DMS114 treated with DMSO at 0.1 percent for 48 hours (cell line): ENCODE measurements at regions not wholly inside any gene's neighbourhood (a gene's known extent, or its start where the extent isn't known, plus 50 kb on each side); places are given as distances from the start of the nearest gene placed in this dataset.
"Not testable (repeated sequence)": the region's sequence is repeated elsewhere in the genome, so short reads cannot be mapped to it uniquely, and the experiment has no call there.

Experiments used
- DNase-seq: peaks from one replicate; lab custom pipeline; 2025; ENCODE audit not compliant: unreplicated experiment; lab: John Stamatoyannopoulos, UW

DNA sequence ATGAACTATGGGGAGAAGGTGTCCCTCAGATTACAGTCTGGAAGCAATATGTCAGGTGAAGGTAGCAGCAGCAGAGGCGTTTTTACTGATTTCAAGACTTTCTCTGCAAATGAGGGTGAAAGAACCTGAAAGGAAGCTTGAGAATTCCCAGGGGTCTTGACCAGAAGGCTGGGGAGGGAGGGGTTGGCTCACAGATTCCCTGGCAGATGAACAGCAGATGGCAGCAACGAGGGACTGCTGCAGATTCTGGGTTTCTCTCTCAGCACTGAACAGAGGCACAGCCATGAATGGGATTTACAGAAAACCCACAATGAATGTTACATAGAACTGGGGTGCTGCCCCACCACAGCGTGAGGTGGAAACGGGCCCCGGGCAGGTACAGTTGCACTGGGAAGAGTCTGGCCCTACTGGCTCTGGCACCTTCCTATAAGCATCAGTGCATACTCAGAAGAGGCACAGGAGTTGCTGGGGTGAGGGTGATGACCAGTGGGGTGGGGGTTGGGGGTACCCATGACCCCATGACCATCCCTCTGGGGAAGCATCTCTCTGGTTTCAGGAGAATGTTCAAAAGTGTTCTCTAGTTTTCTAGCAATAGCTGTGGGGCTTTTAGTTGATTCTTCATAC, 317.8 kb downstream of the SH2D4B start:
- DNase-seq: no peak

DNA sequence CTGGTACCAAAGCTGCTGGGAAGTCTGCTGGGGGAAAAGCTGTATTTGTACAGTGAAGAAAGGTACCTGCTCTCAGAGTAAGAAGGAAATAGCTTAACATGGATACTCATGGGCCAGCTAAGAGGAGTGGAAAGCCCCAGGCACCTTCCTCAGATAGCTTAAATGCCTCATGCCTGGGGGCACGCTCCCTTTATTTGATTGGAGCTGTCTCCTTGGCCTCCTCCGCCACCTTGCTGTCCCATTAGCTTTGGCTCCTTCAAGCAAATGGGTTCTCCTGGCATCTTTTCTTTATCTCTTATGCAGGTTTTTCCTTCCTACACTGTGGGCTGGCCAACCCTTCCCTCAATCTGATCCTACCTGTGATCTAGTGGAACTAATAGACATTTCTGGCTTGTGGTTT, 318.5 kb downstream of the SH2D4B start:
- DNase-seq: no peak

DNA sequence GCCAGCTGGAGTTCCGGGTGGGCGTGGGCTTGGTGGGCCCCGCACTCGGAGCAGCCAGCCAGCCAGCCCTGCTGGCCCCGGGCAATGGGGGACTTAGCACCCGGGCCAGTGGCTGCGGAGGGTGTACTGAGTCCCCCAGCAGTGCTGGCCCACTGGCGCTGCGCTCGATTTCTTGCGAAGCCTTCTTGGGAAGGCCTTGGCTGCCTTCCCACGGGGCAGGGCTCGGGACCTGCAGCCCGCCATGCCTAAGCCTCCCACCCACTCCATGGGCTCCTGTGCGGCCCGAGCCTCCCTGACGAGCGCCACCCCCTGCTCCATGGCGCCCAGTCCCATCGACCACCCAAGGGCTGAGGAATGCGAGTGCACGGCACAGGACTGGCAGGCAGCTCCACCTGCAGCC, 321.6 kb downstream of the SH2D4B start:
- not testable (repeated sequence) for DNase-seq

DNA sequence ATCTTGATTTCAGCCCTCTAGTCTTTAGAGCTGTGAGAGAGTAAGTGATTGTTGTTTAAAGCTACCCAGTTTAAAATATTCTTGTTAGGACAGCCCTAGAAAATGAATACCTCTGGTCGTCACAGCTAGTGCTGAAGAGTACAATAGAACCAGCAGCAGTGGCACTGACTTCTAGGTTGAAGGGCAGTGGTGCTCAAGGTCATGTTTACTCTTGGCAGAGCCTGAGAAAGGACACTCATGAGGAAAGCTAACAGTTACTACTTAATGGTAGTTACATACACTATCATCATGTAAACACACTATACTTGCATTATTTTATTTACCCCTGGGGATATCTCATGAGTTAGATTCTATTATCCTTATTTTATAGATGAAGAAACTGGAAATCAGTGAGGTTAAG, 323.0 kb downstream of the SH2D4B start:
- no peak for DNase-seq

DNA sequence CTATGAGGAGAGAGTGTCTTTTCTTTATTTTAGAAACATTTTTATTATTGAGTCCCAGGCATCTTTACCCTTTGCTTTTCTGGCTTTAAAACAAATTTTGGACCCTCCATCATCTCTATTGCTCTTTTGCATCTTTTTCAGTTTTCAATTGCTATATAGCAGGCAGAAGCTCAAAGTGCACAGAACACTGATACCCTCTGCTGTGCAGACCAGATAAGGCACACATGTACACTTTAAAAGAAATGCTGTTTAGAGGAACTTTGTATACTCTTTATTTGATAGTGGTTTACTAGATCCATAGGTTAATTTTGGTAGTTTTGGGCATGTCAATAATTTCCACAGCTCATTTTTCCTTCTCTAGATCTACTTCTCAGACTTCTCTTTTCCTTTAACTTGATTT, 324.2 kb downstream of the SH2D4B start:
- DNase-seq: no peak

DNA sequence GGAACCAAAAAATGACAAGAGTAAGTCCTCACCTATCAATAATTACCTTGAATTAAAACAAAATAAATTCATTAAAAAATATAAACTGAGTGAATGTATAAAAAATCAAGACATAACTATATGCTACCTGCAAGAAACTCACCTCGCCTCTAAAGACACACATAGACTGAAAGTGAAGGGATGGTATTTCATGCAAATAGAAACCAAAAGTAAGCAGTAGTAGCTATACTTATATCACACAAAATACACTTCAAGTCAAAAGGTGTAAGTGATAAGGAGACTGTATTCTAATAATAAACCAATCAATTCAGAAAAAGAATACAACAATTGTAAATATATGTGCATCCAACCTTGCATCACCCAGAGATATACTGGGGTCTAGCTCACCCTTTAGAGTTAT, 332.6 kb downstream of the SH2D4B start:
- DNase-seq: no peak

DNA sequence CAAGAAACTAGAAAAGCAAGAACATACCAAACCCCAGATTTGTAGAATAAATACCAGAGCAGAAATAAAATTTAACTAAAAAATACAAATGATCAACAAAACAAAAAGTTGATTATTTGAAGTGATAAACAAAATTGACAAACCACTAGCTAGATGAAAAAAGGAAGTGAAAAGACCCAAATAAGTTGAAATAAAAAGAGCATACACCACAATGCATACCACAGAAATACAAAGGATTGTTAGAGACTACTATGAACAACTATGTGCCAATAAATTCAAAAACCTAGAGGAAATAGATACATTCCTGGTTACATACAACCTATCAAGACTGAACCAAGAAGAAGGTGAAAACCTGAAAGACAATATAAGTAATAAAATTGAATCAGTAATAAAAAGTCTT, 333.4 kb downstream of the SH2D4B start:
- no peak for DNase-seq

DNA sequence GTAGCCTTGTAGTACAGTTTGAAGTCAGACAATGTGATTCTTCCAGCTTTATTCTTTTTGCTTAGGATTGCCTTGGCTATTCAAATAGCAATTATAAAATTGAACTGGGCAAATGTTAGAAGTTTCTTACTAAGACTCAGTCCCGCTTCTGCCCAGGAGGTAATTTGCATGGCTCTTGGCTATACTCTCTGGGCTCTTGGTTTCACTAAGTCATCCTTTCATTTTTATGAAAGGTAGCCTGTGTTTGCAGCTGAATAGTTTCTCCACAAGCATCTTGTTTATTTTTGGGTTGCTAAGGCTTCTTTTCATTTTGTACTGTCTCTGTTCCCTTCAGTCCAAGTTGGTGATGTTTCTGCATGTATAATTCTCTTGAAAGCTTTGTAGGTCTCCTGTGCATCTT, 340.6 kb downstream of the SH2D4B start:
- no peak for DNase-seq

DNA sequence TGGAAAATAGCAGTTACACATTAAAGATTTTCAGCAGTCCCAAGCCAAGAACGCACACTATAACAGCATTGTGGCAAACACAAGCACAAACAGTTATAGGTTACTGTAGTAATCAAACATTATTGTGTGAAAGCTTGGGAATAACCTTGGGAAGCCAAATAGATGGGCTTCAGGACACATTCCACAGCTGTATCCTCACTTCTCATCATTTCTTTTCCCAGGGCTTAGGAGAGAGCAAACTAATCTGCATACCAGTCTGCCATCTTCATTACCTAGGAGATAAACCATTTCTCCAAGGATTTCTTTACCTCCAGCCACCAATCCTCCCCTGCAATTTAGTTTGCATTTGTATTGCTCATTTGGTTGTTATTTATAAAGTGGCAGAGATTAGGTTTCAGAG, 352.4 kb downstream of the SH2D4B start:
- no peak for DNase-seq

DNA sequence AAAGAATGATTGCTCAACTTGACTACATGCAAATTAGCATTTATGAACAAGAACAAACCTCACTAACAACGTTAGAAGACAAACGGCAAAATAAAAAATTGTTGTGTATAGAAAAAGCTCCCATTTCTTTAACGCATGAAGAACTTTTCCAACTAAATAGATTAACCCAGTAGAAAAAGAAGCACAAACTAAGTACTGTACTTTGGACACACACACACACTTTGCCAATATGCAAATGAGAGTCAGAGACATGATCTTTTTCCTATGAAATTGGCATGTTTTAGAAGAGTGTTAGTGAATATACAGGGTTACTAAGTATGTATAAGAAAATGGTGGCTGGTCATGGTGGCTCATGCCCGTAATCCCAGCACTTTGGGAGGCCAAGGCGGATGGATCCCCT, 355.6 kb downstream of the SH2D4B start:
- DNase-seq: no peak

DNA sequence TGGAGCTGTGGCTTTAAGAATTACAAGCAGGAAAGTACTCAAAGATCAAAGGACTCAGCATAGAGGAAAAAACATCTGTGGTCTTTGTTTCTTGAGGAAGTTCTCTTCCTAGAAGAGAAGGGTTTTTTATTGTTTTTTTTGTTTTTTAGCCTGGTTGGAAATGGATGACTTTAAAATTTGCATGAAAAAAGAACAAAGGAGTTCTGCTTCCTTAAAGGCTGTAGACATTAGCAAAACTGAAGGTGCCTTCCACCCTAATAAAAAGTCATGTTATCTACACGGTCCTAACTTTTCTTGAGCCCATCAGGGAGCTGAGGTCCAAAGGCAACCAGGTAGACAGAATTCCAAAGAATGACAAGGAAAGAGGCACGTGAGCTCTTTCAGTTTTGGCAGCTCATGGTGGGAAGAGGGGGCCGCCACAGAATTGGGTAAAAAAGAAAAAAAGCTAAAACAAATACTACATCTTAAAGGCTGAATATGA, 356.6 kb downstream of the SH2D4B start:
- DNase-seq: no peak

DNA sequence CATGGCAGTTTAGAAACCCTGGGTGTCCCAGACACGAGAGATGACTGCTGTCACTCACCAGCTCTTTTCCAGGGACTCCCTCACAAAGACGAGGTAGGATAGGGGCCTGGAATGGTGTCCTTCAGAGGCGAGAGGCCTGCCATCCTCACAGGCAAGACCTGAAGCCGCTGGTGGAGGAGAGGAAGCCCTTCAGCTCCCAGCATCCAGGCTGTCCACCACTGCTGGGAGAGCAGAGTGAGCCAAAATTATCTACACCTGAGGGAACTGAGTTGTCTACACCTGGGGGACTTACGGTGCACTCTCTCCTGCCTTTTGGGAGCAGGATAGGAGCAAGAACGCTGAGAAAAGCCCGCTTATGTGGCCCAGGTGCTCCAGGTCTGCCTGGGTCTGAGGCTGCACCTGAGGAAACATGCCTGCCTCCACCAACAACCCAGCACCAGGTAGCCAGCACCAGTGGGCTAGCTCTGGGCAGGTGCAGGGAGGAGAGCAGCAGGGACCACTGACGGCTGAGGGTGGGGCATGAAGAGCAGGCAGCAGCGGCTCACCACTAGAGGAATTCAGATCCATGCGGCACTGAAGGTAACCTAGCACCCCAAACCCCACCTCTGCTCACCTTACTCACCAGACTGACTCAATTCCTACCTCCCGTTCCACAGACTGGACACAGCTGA, 357.2 kb downstream of the SH2D4B start:
- DNase-seq: no peak

DNA sequence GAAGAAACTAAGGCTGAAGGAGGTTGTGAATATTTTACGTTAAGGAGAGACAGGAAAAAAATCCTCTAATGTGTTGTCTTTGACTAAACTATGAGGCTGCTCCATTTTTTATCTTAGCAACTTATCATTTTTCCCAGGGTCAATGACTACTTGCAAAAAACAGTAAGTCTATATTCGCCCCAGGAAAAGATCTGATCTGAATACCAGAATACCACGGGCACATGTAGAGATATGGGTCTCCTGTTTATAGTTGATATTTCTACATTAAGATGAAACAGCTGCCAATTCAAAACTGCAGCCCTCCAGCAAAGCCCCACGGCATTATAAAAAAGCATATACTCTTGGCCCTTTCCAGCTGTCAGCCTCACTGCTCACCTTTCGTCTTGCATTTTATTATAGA, 358.4 kb downstream of the SH2D4B start:
- DNase-seq: no peak

DNA sequence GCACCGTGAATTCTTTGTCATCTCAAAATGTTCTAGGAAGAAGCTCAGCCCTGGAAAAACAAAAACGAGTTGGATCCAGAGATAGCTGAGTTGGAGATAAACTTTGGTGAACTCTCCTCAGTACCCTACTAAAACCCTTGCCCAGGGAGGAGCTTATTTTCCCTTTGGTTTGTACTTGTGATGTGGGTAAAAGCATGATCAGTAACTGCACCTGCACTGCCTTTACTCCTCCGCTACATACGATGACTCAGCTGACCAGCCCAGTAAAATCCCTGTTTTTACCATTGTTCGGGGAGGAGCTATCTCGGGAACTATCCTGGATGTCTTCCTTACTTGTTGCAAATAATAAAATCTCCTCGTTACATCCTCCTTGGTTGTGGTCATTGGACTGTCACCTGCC, 359.3 kb downstream of the SH2D4B start:
- DNase-seq: no peak

DNA sequence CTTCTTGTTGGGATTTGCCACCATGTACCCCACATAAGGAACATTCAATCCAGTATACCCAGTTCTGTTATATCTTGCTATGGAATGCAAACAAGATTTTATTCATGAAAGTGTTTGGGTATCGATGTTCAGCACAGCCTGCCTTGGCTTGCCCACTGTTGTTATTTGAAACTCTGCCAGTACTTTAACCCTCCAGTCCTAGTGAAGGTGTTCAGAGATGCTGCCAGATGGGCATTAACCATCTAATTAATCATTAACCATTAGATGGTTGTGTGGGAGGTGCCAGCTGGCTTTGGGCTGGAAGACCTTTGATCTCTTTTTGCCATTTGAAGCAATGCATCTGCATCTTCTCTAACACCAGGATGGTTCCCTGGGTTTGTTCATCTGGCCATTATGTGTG, 363.0 kb downstream of the SH2D4B start:
- DNase-seq: no peak

DNA sequence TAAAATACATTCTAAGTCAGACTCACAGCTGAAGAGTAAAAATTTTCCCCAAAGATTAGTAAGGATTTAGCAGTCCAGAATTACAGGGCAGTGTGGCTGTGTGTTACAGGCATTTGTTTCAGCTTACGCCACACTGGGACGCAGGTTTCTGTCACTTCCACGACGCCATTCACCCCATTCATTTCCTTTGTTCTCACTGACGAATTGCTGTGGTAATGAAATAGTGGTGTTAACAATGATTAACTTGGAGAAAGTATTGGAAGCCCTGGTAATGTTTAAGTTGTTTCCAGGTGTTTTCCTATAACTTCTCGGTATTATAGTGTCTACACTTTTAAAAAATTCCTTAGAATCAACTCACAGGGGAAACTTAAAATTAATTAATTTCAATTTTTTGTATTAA, 370.9 kb downstream of the SH2D4B start:
- DNase-seq: no peak

DNA sequence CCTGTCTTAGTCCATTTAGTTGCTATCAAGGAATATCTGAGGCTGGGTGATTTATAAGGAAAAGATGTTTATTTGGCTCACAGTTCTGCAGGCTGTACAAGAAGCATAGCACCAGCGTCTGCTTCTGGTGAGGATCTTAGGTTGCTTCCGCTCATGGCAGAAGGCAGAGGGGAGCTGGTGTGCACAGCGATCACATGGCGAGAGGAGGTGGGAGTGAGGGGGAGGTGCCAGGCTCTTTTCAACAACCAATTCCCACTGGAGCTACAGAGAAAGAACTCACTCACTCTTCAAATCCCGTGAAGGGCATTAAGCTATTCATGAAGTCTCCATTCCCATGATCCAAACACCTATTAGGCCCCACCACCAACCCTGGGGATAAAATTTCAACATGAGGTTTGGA, 371.6 kb downstream of the SH2D4B start:
- DNase-seq: no peak

DNA sequence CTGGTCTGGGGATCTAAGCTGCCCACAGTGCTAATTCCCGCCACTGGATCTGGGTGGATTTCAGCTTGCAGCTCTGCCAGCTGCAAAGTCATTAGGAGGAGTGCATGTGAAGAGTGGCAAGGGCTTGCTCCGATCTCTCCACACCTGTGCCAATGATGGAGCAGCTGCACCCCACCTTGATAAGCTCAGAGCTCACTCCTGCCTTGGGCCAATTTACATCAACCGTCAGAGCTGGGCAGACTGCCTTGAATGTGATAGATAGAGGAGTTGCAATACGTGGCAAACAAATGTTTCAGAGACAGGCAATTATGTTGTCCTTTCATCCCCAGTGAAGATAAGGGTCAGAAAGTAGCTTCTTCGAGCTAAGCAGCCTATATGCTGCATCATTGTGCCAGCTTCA, 379.9 kb downstream of the SH2D4B start:
- no peak for DNase-seq

DNA sequence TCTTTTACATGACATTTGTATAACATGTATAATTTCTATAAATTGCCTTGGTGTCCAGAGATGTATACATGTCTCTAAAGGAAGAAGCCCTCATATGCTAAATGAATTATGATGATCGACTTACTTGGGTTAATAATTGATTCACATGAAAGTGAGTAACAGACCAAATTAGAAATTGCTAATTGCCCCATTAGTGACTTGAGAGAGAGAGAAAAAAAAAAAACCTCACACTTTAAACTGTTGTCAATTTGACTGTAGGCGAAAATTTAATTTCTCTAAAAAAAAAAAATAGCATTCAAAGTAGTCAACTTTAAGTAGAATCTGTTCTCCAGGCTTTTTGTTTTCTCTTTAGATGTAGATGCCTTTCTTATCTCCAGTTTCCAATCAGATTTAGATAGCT, 383.3 kb downstream of the SH2D4B start:
- no peak for DNase-seq

DNA sequence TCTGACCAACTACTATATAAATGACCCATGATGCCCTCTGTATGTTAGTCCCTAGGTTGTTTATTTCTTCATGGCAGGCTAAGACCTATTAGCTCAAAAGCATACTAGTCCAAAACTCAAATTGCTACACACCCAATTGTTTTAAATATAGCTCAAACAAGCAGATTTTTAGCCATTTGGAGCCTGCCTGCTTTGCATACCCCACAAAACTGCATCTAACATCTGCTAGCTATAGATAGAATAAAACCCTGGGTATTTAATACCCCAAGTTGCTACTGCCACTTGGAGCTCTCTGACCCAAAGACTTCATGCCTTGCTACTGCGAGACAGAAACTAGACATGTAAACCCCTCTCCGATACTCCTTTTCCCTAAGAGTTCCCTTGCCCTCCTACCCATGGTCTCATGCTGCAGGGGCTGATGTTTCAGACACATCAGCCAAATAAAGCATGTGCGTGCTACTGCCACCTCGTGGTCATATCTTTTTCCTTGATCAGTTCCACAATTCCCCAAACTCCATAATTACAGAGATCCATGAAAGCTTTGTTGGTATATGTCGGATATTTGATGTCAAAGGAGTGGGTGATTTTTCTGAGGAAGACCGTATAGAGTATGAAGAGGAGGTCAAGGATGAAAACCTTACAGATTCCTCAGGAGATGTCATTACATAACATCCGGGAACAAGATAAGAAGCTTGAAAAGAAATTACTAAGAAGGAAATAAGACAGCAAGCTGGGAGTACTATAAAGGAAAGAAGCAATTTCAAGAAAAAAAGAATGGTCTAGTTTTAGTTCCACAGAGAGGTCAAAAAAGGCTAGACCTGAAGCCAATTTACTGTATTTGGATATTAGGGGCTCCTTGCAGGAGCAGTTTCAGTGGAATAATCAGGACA, 386.6 kb downstream of the SH2D4B start:
- peak; percentile 46 for DNase-seq

DNA sequence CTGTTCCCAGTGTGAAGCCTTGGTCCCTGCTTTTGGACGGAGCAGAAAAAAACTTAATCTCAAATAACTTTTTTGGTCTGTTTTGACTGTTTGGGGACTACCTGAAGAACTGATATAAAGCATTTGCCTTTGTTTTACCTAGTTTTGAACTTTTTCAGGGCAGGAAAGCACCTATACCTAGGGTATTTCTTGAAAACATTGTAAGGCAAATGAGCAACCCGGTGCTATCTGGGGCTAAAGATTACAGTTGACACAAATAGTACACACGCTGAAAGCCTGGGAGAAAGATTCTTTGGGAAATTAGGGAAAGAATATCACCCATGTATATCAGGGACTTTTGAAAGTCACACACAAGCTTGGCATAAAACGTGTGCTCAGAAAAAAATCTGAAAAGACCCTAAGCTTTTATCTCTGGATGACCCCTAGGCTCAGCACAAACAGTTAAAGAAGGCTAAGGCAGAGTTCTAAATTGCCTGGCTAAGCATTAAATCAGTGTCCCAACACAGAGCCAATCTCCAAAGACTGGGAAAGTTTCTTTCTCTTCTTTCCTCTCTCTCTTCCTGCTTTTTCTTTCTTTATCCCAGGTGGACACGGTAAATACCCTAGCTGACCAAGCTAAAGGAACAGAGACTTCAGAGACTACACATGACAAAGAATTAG, 389.8 kb downstream of the SH2D4B start:
- no peak for DNase-seq

DNA sequence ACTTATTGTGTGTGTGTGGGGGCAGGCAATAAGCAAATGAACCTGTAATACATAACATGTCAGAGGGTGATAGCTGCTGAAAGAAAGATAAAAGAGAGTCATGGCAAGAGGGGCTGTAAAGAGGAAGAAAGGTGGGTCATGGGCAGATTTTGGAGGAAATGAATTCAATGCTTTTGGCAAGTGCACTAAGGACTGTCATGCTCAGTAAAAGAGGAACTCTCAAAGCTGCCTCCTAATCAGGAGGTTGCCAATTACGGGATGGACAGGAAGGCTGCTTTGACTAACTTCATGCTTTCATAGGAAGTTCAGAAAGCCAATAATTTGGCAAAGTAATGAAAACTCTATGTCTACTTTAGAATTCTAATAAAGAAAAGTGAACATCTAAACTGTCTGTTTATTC, 401.2 kb downstream of the SH2D4B start:
- DNase-seq: no peak
